T-helper 2 cell treated with Interferon-gamma antibody and Interleukin-4, amounts not matched to agents 5 μg/mL and 100 μg/mL, for 36 hours (primary cell): ENCODE measurements at regions not wholly inside any gene's neighbourhood (a gene's known extent, or its start where the extent isn't known, plus 50 kb on each side); places are given as distances from the start of the nearest gene placed in this dataset.

ENCODE experiments used
- DNase-seq: peaks from one replicate; pipeline ENCODE4 v3.0.0; 2021; ENCODE audit warnings: low spot score
- H3K27ac Mint-ChIP-seq: one replicate; pipeline ENCODE4 v1.8.0; 2021; ENCODE audit warnings: mild to moderate bottlenecking, mixed read lengths
- H3K27me3 Mint-ChIP-seq: one replicate; pipeline ENCODE4 v1.8.0; 2021; ENCODE audit warnings: low read depth, mixed read lengths
- H3K36me3 Mint-ChIP-seq: one replicate; pipeline ENCODE4 v1.8.0; 2021; ENCODE audit warnings: low read depth, mixed read lengths
- H3K4me1 Mint-ChIP-seq: one replicate; pipeline ENCODE4 v1.8.0; 2021; ENCODE audit warnings: low read depth, mixed read lengths
- H3K4me3 Mint-ChIP-seq: one replicate; pipeline ENCODE4 v1.8.0; 2022; ENCODE audit warnings: mild to moderate bottlenecking, moderate library complexity, mixed read lengths
- H3K9me3 Mint-ChIP-seq: one replicate; pipeline ENCODE4 v1.8.0; 2021; ENCODE audit warnings: mixed read lengths

- Mint-ChIP-seq H3K27ac (no peak overlapping the region), H3K4me1 (no peaks in the 10 kb centered on the region), H3K9me3 (peaks cover 21% of the 10 kb centered on the region), H3K4me3 (no peak overlapping the region), H3K27me3 (no peaks in the 10 kb centered on the region), H3K36me3 (no peaks in the 10 kb centered on the region)
- no peak for DNase-seq
Observed at GRCh38 chr2:139652385-139652784, 872.2 kb upstream of the NXPH2 start.

DNA sequence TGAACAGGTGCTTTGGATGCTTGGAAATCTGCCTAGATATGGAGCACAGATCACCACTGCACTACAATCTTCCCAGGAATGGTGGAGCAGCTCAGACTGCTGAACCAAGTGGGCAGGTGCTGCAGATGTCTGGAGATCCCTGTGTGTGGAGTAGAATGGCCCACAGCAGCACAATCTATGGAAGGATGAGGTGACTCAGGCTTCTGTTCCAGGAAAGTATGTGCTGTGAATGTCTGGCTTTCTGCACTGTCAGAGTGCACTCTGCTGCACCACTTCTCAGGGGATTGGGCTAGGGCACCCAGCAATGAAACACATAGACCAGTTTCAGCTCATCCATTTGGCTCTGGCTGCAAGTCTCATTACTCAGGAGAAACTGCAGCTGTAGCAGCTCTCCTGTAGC, 865.4 kb upstream of the NXPH2 start:
- no peak overlapping the region for H3K27ac Mint-ChIP-seq
- peaks cover 39% of the 10 kb centered on the region for H3K9me3 Mint-ChIP-seq
- no peaks in the 10 kb centered on the region for H3K36me3 Mint-ChIP-seq
- no peaks in the 10 kb centered on the region for H3K4me1 Mint-ChIP-seq
- no peak for DNase-seq
- no peak overlapping the region for H3K4me3 Mint-ChIP-seq
- H3K27me3 Mint-ChIP-seq, result no peaks in the 10 kb centered on the region

- peaks cover 28% of the 10 kb centered on the region for H3K9me3 Mint-ChIP-seq
- H3K4me1 Mint-ChIP-seq, result no peaks in the 10 kb centered on the region
- no peaks in the 10 kb centered on the region for H3K27me3 Mint-ChIP-seq
- no peaks in the 10 kb centered on the region for H3K36me3 Mint-ChIP-seq
- no peak for DNase-seq
- no peak overlapping the region for H3K27ac Mint-ChIP-seq
- H3K4me3 Mint-ChIP-seq, result no peak overlapping the region
Observed at GRCh38 chr2:139643139-139643538, 862.9 kb upstream of the NXPH2 start.

DNA sequence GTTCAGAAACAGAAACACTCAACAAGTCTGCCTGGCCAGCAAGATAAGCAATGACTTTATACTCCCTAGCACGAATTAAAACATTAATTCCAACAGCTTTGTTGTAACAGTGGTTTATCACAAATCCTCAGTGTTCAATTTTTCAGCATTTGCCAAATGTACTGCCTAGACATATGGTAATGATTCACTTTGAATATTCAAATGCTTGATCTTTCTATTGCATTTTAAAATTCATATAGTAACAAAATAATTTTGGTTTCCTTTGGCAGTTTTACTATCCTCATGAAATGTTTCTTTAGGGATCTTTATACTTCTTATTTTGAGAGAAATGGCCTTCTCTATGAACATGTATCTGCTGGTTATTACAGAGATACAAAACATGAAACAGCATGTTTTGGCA, 851.8 kb upstream of the NXPH2 start:
- Mint-ChIP-seq H3K27me3 (no peaks in the 10 kb centered on the region), H3K4me1 (no peaks in the 10 kb centered on the region), H3K4me3 (no peak overlapping the region), H3K27ac (no peak overlapping the region), H3K36me3 (no peaks in the 10 kb centered on the region), H3K9me3 (peaks cover 24% of the 10 kb centered on the region)
- DNase-seq, result no peak

- no peak overlapping the region for H3K27ac Mint-ChIP-seq
- H3K36me3 Mint-ChIP-seq, result no peaks in the 10 kb centered on the region
- no peaks in the 10 kb centered on the region for H3K27me3 Mint-ChIP-seq
- DNase-seq, result no peak
- no peaks in the 10 kb centered on the region for H3K4me1 Mint-ChIP-seq
- no peak overlapping the region for H3K4me3 Mint-ChIP-seq
- peaks cover 26% of the 10 kb centered on the region for H3K9me3 Mint-ChIP-seq
Observed at GRCh38 chr2:139628931-139629330, 848.7 kb upstream of the NXPH2 start.

DNA sequence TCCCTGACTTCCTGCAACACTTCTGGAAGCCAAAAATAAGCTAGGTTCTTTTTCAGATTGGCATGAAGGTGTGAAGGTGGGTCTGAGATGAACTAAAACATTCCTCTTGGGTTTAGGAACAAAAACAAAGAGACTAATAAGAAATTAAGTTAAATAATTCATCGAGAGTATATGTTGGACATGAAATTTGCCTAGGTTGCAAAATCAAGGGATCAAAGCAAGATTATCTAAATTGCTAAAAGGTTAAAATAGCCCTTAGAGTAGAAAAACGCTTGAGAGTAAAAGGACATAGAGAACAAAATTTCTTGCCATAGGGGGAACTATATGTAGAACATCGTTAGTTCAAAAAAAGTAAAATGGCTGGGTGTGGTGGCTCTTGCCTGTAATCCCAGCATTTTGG, 845.9 kb upstream of the NXPH2 start:
- no peak overlapping the region for H3K4me3 Mint-ChIP-seq
- no peak for DNase-seq
- peaks cover 34% of the 10 kb centered on the region for H3K9me3 Mint-ChIP-seq
- no peak overlapping the region for H3K27ac Mint-ChIP-seq
- no peaks in the 10 kb centered on the region for H3K4me1 Mint-ChIP-seq
- no peaks in the 10 kb centered on the region for H3K27me3 Mint-ChIP-seq
- no peaks in the 10 kb centered on the region for H3K36me3 Mint-ChIP-seq

GRCh38 chr2:139622691-139623090, 842.5 kb upstream of the NXPH2 start:
- no peak overlapping the region for H3K4me3 Mint-ChIP-seq
- no peaks in the 10 kb centered on the region for H3K4me1 Mint-ChIP-seq
- H3K9me3 Mint-ChIP-seq, result peaks cover 62% of the 10 kb centered on the region
- H3K27ac Mint-ChIP-seq, result no peak overlapping the region
- no peaks in the 10 kb centered on the region for H3K36me3 Mint-ChIP-seq
- no peaks in the 10 kb centered on the region for H3K27me3 Mint-ChIP-seq
- no peak for DNase-seq

- no peaks in the 10 kb centered on the region for H3K27me3 Mint-ChIP-seq
- H3K4me1 Mint-ChIP-seq, result no peaks in the 10 kb centered on the region
- H3K27ac Mint-ChIP-seq, result no peak overlapping the region
- DNase-seq, result no peak
- peaks cover 56% of the 10 kb centered on the region for H3K9me3 Mint-ChIP-seq
- H3K36me3 Mint-ChIP-seq, result no peaks in the 10 kb centered on the region
- no peak overlapping the region for H3K4me3 Mint-ChIP-seq
Observed at GRCh38 chr2:139617747-139618146, 837.6 kb upstream of the NXPH2 start.

GRCh38 chr2:139613264-139613663, 833.1 kb upstream of the NXPH2 start:
- Mint-ChIP-seq H3K36me3 (no peaks in the 10 kb centered on the region), H3K9me3 (peaks cover 46% of the 10 kb centered on the region), H3K4me1 (no peaks in the 10 kb centered on the region), H3K4me3 (no peak overlapping the region), H3K27ac (no peak overlapping the region), H3K27me3 (no peaks in the 10 kb centered on the region)
- no peak for DNase-seq

DNA sequence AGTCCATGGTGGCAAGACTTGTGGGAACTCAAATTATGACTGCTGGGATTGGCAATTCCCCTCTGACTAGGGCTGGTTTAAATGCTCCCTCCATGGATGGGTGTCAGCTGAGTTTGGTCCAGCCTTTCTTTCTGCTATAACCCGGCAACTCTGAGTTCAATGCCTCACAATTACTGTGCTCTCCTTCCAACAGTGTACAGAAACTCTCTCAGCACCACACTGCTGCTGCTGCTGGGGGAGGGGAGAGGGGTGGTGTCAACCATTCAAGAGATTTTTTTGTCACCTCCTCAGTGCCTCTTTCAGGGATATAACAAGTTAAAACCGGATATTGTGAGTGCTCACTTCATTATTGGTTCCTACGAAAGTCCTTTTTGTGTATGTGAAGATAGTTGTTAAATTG, 830.3 kb upstream of the NXPH2 start:
- Mint-ChIP-seq H3K27ac (no peak overlapping the region), H3K4me3 (no peak overlapping the region), H3K9me3 (peaks cover 56% of the 10 kb centered on the region), H3K36me3 (no peaks in the 10 kb centered on the region), H3K4me1 (no peaks in the 10 kb centered on the region), H3K27me3 (no peaks in the 10 kb centered on the region)
- no peak for DNase-seq

DNA sequence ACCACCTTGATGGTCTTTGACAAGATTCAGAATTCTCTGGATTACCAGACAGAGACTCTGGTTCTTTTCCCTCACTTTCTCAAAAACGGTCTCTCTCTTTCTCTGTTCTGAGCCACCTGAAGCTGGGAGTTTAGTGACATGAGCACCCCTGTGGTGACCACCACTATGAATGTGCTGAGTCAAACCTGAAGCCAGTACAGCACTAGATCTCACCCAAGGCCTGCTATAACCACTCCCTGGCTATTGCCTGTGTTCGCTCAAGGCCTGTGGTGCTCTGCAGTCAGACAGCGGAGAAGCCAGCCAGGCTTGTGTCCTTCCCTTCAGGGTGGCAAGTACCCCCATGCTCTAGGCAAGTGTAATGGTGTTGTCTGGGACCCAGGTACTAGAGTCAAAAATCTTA, 828.9 kb upstream of the NXPH2 start:
- no peaks in the 10 kb centered on the region for H3K36me3 Mint-ChIP-seq

GRCh38 chr2:139605668-139606067, 825.5 kb upstream of the NXPH2 start:
- H3K9me3 Mint-ChIP-seq, result peaks cover 57% of the 10 kb centered on the region
- no peak overlapping the region for H3K27ac Mint-ChIP-seq
- no peaks in the 10 kb centered on the region for H3K36me3 Mint-ChIP-seq
- no peaks in the 10 kb centered on the region for H3K4me1 Mint-ChIP-seq
- H3K4me3 Mint-ChIP-seq, result no peak overlapping the region
- no peaks in the 10 kb centered on the region for H3K27me3 Mint-ChIP-seq
- DNase-seq, result no peak

More for the DNA sequence above, 828.9 kb upstream of the NXPH2 start:
- DNase-seq, result no peak
- H3K4me3 Mint-ChIP-seq, result no peak overlapping the region
- H3K27me3 Mint-ChIP-seq, result no peaks in the 10 kb centered on the region
- no peaks in the 10 kb centered on the region for H3K4me1 Mint-ChIP-seq
- peaks cover 67% of the 10 kb centered on the region for H3K9me3 Mint-ChIP-seq
- no peak overlapping the region for H3K27ac Mint-ChIP-seq

- Mint-ChIP-seq H3K27ac (no peak overlapping the region), H3K4me1 (no peaks in the 10 kb centered on the region), H3K27me3 (no peaks in the 10 kb centered on the region), H3K36me3 (no peaks in the 10 kb centered on the region), H3K9me3 (peaks cover 23% of the 10 kb centered on the region), H3K4me3 (no peak overlapping the region)
- no peak for DNase-seq
Observed at GRCh38 chr2:139600166-139600565, 820.0 kb upstream of the NXPH2 start.

GRCh38 chr2:139585101-139585500, 804.9 kb upstream of the NXPH2 start:
- Mint-ChIP-seq H3K4me3 (no peak overlapping the region), H3K4me1 (no peaks in the 10 kb centered on the region), H3K36me3 (no peaks in the 10 kb centered on the region)

GRCh38 chr2:139574371-139574770, 794.2 kb upstream of the NXPH2 start:
- DNase-seq, result no peak
- Mint-ChIP-seq H3K4me1 (no peaks in the 10 kb centered on the region), H3K4me3 (no peak overlapping the region), H3K27me3 (no peaks in the 10 kb centered on the region), H3K9me3 (peaks cover 48% of the 10 kb centered on the region), H3K27ac (no peak overlapping the region), H3K36me3 (no peaks in the 10 kb centered on the region)

More at GRCh38 chr2:139585101-139585500, 804.9 kb upstream of the NXPH2 start:
- DNase-seq, result no peak
- Mint-ChIP-seq H3K27ac (no peak overlapping the region), H3K9me3 (peaks cover 27% of the 10 kb centered on the region), H3K27me3 (no peaks in the 10 kb centered on the region)
